Vagina (tissue), 2 donors: ENCODE measurements at regions not wholly inside any gene's neighbourhood (a gene's known extent, or its start where the extent isn't known, plus 50 kb on each side); places are given as distances from the start of the nearest gene placed in this dataset.

ENCODE experiments used
- CTCF ChIP-seq, 3 experiments: fragments of 450-650 bp in 2 of 3; fragments of 200-600 bp in 1 of 3; sonication (generic) in 1 of 3; IDR thresholded peaks; one replicate each; pipeline ENCODE4 v1.5.1; 2017 to 2019; ENCODE audit warnings: antibody characterized with exemption in 3 of 3, mild to moderate bottlenecking in 2 of 3, moderate library complexity in 2 of 3
- POLR2A ChIP-seq, 2 donors: fragments of 450-650 bp; IDR thresholded peaks; one replicate each; pipeline ENCODE4 v1.6.1; 2017; ENCODE audit warnings: antibody characterized with exemption in 2 of 2, mild to moderate bottlenecking in 2 of 2, moderate library complexity in 2 of 2
- POLR2AphosphoS5 ChIP-seq, 2 donors: sonication (generic); formaldehyde crosslinking; IDR thresholded peaks; one replicate each; pipeline ENCODE4 v1.9.0; 2017; ENCODE audit warnings: antibody characterized with exemption in 2 of 2, mild to moderate bottlenecking in 2 of 2, low read depth in 1 of 2; ENCODE audit not compliant: insufficient read depth in 1 of 2

- TF ChIP-seq POLR2AphosphoS5 (IDR thresholded peaks at IDR 0.05; ENCODE audit: insufficient read depth in 1 of 2, low read depth in 1 of 2) (no peak), CTCF (IDR thresholded peaks at IDR 0.05) (no peak), POLR2A (IDR thresholded peaks at IDR 0.05) (no peak)
These were observed 133.8 kb downstream of the ADAM29 start for GRCh38 chr4:175051974-175052373.
